SH-SY5Y (cell line): ENCODE measurements at regions not wholly inside any gene's neighbourhood (a gene's known extent, or its start where the extent isn't known, plus 50 kb on each side); places are given as distances from the start of the nearest gene placed in this dataset.

ENCODE experiments used
- GATA2 ChIP-seq: IDR thresholded peaks from 2 replicates; pipeline ENCODE4 v1.6.1; 2011; ENCODE audit warnings: mild to moderate bottlenecking, low read depth, low read length
- GATA3 ChIP-seq: IDR thresholded peaks from 2 replicates; pipeline ENCODE4 v1.6.1; 2011; ENCODE audit warnings: low read depth, mild to moderate bottlenecking, low read length, moderate library complexity

DNA sequence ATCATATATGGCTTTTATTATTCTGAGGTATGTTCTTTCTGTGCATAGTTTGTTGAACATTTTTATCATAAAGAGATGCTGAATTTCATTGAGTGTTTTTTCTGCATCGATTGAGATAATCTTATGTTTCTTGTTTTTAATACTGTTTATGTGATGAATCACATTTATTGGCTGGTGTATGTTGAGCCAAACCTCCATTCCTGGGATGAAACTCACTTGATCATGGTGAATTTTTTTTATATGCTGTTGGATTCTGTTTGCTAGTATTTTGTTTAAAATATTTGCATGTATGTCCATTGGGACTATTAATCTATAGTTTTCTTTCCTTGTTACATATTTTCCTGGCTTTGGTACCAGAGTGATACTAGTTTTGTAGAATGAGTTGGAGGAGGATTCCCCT, 500.2 kb downstream of the CDH11 start:
- TF ChIP-seq GATA2 (no peak), GATA3 (no peak)
